IPS-NIHi11 (cell line): ENCODE measurements at regions not wholly inside any gene's neighbourhood (a gene's known extent, or its start where the extent isn't known, plus 50 kb on each side); places are given as distances from the start of the nearest gene placed in this dataset.

Experiments used
- DNase-seq: peaks from one replicate; pipeline ENCODE4 v3.0.0; 2012; ENCODE audit warnings: mixed read lengths, low spot score

DNA sequence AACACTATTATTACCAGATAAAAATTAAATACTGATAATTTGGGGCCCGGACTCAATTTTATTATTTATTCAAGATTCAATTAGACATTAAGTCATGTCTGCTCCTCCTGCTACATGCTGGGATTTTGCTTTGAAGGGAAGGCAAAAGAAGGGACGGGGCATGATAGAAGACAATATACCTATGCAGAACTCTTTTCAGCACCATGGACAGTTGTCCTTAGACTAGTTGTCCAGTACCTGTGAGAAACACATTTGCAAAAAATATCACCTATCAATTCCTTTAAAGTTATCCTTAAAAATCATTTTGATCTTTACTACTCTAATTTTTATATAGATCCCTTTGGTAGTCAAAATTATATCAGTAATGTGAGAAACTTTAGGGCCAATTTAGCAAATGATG lies 100.2 kb upstream of the SULT1C3 start:
- peak; percentile 40 for DNase-seq

DNA sequence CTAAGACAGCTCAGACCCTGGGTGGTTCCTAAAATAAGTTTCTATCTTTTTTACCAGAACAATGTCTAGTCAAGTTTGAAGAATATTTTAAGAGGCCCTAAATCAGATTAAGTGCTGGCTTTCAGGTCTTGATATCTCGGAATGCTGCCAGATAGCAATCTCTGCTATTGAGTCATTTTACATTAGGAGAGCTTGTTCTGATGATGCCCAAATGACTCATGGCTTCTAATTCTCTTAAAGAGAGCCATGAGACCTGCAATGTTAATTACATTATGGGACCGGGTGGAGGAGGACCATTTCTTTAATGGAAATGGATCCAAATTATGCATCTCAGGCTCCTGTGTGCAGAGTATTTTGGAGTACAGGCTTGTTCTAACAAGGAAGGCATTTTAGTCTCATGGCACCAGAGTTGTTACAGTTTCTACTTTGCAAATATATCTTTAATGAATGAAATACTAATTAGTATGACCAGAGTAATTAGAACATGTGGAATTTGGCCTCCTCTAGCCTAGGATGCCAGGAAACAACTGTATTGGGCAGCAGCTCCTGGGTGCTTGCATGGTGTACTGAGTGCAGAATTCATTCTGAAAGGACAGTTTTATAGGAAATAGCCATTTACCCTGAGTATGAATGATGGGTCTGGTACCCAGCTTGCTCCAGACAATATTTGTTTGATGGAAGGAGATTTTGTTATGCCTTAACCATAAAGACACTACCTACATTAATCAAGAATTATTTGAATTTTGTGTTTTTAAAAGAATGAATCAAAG lies 94.0 kb upstream of the SULT1C3 start:
- DNase-seq = no peak

DNA sequence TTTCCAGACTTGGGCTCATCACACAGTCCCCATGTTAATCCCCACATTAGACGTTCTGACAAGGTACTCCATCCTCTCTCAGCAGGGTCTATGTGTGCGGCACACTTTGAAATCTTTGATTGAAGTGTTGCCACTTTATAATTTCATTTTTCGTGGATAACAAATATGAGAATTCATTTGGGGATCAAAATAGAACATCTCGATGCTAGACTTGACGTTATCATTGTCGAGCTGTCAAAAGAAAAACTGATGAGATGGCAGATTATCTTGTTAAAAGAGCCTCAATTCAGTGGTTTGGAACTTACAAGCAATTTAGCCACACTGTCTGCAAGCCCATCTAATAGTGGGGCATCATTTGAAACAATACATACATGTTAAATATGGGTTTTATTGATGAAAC lies 91.2 kb upstream of the SULT1C3 start:
- no peak for DNase-seq

DNA sequence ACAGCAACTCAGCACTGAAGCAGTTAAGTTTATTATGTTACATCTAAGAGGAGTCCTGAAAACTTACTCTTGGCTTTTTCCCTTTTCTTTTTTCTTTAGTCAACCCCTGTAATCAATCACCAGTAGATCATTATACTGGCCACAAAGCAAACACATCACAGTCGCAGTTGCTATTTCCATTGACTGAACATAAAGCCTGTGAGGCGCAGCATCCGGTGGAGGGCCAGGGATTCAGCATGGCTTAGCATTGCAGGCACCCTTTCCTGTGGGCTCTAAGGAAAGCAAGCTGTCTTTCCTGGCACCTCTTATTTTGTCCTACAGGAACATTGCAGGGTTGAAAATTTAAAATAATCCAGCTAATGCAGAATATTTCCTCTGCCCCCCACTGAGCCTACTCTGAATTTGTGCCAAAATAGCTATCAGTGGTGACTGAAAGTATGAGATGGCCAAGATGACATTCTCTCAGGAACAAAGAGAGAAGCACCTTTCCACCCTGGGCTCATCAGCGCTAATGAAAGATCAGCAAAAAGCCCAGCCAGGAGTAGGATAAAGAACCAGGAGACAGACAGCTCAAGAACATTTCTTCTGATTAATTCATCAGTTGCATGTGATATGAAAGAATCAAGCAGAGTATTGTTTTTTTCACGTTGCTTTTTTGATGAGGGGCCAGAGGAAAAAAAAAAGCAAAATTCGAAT lies 85.3 kb upstream of the SULT1C3 start:
- DNase-seq = no peak

DNA sequence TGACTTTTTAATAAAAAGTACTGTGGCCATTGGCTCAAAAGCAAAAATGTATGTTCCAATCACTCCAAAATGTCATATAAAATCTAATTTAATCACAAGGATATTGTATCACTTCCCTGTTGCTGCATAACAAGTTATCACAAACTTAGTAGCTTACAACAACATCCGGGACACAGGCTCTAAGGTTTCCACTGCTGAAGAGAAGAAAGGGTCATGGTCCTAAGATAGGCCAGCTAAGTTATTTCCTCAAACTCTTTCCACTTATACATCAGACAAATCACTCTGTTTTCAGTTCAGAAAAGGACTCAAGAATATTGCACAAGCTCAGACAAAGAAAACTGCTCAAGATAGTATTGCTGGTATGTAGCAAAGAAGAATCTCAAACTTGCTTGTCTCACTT lies 78.5 kb upstream of the SULT1C3 start:
- DNase-seq = no peak

DNA sequence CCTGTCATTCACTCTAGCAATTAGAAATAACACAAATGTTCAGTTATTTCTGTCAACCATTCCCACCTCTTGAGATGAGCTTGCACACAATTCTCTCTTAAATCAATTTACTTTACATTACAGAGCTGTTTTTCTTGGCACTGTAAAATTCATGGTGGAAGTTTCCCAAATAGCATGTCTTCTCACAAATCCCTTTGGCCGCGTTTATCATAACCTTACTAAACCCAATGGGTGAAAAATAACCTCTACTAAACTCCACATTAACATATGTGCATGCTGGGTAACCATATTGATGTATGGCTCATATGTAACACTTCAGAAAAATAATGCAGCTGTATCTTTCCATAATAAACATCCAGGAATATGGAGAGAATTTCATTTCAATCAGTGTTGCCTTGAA lies 75.5 kb upstream of the SULT1C3 start:
- no peak for DNase-seq

DNA sequence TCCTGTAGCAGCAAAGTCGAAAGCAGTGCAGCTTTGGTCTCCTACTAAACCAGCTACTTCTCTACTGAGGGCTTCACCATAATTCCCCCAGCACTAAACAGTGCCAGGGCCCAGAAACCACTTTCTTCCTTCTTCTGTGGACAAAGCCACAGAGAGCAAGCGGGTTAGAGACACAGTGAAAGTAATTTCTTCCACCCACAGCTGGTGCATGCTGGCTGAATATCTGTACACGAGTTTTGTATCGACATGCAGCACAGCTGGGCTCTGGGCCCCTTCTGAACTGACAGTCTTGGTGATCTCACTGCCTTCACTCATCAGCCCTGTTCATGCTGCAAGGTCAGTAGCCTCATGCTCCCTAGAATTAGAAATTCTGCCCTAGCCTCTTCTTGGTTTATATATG lies 74.0 kb upstream of the SULT1C3 start:
- no peak for DNase-seq

DNA sequence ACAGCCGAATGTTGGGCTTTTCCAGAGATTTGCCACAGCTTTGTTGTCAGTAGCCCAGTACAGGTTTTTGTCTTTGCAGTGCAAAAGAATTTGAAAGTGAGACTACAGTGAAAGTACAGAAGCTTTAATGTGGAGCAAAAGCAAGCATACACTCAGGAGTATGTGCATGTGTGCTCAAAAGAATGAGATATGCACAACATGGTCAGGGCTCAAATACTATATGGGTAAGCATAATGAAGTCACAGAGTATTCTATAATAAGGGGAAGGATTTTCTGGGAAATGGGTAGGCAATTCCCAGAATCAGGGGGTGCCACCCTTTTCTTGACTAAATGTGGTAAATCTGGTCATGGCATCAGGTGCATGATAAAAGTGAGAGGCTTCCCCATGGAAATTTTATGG lies 72.1 kb upstream of the SULT1C3 start:
- no peak for DNase-seq

DNA sequence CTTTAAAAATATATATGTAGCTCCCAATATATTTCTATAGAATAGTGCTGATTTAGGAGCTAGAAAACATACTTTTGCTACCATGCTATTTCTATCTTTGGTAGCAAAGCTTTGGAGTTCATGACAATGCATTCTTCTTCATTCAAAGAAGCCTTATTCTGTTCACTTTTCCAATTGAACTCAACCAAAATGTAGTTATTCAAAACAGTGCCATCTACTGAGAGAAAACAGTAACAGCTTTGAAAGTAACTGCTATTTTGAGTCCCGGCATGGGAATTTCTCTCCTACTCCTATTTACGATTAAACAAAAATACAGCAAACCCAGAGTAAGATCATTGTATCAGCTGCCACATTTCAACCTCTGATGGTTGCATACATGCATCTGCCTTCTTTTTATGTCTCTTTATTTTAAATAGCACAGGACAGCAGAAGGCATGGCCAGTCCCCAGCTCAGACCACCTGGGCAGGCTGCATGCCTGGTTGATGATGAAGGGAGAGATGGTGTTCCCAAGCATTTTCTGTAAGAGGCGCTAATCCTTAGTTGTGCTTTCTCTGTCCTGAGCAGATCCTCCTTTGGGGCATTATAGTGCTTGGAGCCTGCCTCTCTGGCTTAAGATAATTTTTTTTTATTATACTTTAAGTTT lies 69.7 kb upstream of the SULT1C3 start:
- DNase-seq = peak; percentile 26

DNA sequence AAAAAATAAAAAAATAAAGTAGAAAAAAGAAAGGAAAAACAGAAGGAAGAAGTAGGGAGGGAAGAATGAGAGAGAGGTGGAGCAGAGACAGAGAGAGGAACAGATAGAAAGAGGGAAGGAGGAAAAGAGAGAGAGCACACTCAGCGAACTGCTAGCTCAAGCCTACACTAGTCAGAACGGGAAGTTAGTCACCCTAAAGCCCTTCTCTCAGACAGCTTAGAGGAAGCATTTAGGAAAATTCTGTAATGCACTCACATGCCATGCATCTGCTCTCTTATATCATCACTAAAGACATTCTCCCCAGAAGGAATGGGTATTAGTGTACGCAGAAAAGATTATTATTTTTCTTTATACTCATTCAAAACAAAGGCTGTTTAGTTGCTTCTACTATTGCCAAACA lies 68.1 kb upstream of the SULT1C3 start:
- no peak for DNase-seq

DNA sequence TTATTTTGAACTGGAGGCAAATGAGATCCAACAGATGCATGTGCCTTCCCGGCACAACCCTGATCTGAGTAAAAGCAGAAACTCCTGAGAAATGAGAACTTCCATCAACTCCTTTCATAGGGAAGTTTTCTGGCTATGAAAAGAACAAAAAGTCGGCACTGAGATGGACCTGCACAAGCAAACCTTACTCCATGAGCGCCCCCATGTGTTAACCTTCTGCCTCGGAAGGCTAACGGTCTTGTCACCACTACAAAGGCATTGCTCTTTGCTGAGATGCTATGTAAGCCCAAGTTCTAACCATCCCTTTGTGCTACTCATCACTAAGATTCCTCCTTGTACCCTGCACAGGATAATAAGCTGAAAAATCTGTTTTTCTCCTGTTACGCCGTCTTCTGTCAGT lies 57.3 kb upstream of the SULT1C3 start:
- peak; percentile 38 for DNase-seq

DNA sequence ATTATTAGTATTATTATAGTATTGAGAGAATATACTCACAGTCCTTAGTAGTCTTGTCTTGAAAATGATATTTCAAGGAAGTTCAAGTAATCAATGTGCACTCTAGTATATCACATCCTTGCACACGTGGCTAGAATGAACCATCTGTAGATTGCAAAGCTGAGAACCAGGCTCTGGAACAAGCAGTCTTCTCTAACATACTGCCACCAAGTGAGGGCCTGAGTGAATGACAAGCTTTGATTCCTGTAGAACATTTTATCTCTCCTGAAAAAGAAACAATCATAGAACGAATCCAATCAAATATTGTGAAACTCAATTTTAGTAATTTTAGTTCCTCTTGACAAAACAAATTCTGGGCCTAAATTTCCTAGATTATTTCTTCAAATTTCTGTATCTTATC lies 55.3 kb upstream of the SULT1C3 start:
- peak; percentile 29 for DNase-seq

DNA sequence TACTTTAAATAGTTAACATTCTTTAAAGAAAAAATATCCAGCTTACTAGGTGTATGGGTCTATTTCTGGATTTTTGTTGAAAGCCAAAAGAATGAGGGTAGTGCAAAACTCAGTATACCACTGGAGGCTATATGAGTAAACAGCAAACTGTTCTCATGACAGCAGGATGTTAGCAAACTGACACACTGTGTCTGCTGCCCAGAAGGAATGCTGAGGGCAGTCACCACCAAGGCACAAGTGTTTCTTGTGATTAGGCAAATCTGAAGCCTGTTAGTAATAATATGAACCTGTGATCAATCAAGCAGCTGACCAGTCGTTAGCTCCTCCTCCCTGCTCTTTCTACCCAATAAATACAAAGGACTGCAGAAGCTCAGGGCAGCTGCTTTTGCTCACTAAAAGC lies 50.5 kb upstream of the SULT1C3 start:
- DNase-seq = no peak
